Muscle of back (tissue), 3 donors: ENCODE measurements at regions not wholly inside any gene's neighbourhood (a gene's known extent, or its start where the extent isn't known, plus 50 kb on each side); places are given as distances from the start of the nearest gene placed in this dataset.
"Not testable (repeated sequence)": the region's sequence is repeated elsewhere in the genome, so short reads cannot be mapped to it uniquely, and the experiment has no call there.

ENCODE experiments used
- DNase-seq, 3 donors: peaks; one replicate each; pipeline versions ENCODE4 v3.0.0 to v3.0.0-alpha.2; 2013

GRCh38 chr18:78497641-78498040 is 482.0 kb upstream of the SALL3 start:
- no peak for DNase-seq

DNA sequence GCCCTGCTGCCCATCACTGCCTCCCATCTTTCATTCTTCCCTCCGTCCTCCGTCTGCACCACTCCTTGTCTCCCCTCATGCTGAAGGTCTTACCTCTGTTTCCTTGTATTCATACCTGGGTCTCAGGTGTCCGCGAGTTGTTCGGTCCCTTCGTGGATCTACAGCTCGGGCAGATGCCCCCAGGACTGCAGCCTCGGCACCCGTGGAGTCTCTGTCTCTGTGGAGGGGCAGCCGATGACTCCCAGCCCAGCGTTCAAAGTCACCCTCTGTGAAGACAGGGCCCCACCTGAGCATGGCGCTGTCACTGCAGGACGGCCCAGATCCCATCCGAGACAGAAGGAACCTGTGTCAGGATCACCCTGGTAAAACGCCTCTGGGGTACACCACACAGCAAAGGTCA is 480.0 kb upstream of the SALL3 start:
- no peak for DNase-seq

DNA sequence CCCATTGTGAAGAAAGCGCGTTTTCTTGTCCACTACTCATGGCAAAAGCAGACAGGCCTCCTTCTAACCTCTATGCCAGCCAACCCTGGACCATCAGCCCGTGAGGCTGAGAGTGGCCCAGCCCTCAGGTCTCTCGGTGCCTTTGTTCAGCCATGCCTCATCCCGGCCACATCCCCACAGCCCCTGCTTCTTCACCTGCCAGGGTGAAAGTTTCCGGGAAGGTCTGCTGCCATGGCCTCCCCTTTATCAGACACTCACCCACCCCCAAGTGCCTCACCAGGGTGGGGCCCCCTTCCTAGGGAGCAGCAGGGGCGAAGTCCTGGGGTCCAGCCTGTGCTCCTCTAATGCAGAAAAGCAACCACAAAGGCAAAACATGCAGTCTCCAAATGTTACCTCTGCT is 478.4 kb upstream of the SALL3 start:
- no peak for DNase-seq

DNA sequence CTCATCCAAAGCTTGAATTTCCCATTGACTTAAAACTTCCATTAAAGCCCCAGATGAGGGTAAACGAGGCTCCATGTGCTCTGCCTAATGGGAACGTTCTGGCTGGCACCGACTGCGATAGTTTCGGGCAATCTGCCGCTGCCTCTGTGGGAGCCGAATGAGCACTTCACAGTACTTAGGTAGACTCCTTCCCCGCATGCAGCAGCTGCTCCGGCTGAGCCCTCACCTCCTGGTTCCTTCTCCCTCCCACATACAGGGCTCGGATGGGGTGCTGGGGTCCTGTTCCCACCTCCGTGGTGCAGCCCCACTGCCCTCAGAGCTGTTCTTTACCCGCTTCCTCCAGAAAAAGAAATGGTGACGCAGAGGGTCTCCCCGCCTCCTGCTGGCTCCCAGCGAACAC is 476.5 kb upstream of the SALL3 start:
- no peak for DNase-seq

DNA sequence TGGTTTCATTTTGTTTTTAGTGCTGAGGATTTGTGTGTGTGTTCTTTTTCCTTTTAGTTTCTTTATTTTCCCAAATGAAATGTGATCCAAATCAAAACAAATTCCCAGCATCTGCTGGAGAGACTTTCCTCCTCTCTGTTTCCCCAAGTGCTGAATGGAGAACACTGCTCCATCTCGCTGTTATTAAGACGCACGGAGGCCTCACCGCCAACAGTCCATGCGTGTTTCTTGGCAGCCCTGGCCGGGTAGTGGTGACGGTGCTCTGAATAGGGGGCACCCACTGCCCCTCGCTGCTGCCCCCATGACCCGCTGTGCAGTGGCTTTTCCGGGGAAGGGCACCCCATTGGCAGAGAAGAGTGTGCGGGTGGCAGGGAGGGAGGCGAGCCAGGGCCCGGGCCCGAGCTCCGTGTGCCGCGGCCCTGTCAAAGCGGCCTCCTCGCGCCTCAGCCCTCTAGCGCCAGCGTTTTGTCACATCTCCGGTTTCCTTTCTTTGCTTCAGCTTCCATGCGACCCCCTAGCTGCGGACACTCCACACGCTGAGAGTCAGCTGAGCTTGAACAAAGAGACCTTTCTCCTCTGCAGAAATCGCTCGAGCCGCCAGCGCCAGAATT is 473.7 kb upstream of the SALL3 start:
- DNase-seq = peak in 1 of 3 donors; percentile 18

- DNase-seq = no peak
Observed at GRCh38 chr18:78507217-78507616, 472.4 kb upstream of the SALL3 start.

- not testable (repeated sequence) for DNase-seq
Observed at GRCh38 chr18:78508228-78508824, 471.3 kb upstream of the SALL3 start.

GRCh38 chr18:78510091-78510490 is 469.5 kb upstream of the SALL3 start:
- peak in 1 of 3 donors; percentile 9 for DNase-seq

DNA sequence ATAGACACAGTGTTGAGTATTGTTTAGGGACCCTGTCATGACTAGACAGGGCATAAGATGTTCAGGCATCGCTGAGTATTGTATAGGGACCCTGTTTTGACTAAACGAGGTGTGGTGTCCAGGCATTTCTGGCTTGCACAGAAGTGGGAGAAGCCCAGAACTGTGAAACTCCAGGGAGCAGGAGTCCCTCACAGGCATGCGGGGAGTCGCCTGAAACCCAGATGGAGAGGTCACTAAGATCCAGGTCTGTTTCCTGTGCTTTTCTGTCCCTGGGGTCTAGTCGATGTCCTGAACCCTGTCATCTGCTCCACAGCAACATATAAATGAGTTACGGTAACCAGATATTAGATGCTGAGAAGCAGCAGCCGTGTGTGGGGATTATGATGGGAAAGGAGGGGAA is 469.0 kb upstream of the SALL3 start:
- DNase-seq = no peak

DNA sequence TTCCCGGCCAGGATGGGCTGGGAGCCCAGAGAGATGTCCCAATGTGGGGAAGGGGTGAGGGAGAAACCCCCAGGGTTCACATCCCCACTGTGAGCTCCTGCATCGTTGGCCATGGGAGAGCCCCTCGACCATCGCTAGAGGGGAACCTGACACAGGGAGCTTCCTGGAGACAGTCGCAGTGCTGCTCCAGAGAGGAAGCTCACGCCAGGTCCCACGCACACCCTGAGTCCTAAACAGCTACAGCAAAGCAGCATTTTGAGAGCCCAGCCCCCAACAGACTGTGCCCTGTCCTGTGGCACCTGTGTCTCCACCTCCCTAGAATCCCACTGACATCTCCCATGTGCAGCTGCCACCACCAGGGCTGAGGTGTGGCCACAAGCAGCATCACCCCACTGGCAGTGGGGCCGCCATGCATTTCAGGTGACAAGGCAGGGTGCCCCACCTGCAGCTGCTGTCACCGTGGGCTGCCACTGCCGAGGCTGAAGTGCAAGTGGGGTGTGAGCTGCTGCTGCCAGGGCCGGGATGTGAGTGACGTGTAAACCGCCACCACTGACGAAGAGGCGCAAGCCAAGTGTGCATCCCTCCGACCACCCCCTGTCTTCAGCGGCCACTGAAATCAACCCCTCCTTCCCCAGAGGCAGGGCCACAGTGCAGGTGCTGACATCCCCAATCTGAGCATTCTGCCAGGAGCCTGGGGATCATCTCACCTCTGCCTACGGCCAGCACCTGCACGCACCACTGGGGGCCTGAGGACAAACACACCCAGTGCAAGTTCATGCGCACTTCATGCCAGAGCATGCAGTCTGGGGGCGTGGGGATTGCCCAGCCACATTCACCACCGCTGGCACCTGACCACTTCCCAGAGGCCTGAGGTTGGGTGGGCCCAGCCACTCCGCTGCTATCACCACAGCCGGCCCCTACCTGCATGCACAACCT is 467.7 kb upstream of the SALL3 start:
- no peak for DNase-seq

- DNase-seq = no peak
Observed at GRCh38 chr18:78514910-78515670, 464.5 kb upstream of the SALL3 start.

DNA sequence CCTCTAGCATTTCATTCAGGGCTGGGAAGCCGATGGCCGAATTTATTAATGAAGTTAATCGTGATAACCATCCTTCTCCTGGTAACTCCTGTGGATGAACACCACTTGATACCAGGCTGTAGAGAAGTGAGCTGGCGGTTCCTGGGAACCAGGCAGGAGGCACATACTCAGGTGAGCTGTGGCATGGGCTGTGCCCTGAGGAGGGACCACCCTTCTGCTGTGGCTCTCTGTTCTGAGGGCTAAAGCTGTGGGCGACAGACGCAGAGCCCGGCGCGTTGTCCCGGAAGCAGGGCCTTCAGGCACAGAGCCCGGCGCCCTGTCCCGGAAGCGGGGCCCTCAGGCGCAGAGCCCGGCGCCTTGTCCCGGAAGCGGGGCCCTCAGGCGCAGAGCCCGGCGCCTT is 462.3 kb upstream of the SALL3 start:
- no peak for DNase-seq

DNA sequence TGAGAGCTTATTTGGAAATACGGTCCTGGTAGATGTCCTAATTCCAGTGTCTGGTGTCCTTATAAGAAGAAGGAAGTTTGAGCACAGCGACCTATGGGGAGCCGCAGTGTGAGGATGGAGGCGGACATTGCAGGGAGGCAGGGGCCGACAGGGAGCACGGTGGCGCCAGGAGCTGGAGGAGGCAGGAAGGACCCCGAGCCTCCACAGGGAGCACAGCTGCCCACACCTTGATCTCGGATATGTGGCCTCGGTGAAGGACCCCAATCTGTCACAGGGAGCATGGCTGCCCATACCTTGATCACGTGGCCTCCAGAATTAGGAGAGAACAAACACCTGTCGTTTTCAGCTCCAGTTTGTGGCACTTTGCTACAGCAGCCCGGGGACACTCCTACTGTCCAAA is 461.6 kb upstream of the SALL3 start:
- no peak for DNase-seq

DNA sequence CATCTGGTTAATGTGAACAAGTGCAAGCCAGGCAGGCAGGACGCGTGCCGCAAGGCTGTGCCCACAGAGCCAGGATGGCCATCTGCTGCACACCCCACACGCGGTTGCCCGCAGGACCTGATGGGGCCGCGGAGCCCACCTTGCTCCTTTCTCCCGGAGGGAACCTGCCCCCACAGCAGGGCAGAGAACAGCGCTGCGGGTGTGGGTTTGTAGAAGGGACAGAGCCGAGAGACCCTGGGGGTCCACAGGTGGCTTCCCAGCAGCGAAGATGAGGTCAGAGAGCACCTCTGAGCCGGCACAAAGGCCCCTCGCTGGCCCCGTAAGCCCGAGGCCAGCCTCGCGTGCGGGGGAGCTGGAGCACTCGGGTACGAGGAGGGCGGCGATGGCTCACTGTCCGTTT is 460.8 kb upstream of the SALL3 start:
- no peak for DNase-seq

- no peak for DNase-seq
Observed at GRCh38 chr18:78519394-78520062, 460.1 kb upstream of the SALL3 start.

DNA sequence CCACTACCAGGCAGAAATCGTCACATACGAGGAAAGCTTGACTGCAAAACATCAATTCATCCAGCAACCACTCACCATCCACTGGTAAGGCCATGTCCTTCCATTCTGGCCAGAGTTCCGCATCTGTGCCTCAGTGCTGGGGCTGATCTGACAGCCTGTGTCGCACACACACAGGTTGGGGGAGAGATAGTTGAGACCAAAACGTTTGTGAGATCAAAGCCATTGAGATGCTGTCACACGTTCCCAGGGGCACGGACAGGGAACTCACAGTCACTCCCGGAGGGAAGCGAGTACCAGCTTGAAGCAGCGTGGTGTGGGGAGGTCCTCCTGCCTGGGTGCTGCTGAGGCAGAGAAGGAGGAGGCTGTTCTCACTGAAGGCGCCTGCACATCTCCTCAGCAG is 458.5 kb upstream of the SALL3 start:
- no peak for DNase-seq

DNA sequence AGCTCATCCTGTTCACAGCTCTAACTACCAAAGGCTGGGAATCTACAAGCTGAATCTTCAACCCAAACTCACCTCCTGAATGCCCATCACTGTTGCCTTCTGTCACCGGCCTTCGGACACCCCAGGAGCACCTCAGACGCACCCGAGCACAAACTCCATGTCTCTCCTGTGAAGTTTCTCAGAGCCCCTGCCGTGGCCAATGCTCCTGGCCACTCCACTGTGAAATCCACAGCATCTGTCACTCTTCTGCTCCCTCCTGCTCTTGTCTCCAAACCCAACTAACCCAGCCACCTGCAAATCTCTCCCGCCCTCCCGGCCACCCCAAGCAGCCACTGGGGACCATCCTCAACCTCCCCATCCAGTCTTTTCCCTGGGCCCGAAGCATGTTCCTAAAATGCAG is 457.9 kb upstream of the SALL3 start:
- DNase-seq = no peak

- DNase-seq = no peak
Observed at GRCh38 chr18:78522507-78522906, 457.1 kb upstream of the SALL3 start.

GRCh38 chr18:78523850-78524249 is 455.8 kb upstream of the SALL3 start:
- no peak for DNase-seq

GRCh38 chr18:78525366-78526111 is 454.1 kb upstream of the SALL3 start:
- DNase-seq = no peak

- no peak for DNase-seq
Observed at GRCh38 chr18:78526275-78526674, 453.3 kb upstream of the SALL3 start.
